Left ventricle myocardium superior (tissue), 1 donor: ENCODE measurements at regions not wholly inside any gene's neighbourhood (a gene's known extent, or its start where the extent isn't known, plus 50 kb on each side); places are given as distances from the start of the nearest gene placed in this dataset.

Experiments
- ATAC-seq: fragments of 200-7000 bp; cut with Tn5 transposase; one replicate; pipeline ENCODE4 v1.9.1; 2020; ENCODE audit warnings: mild to moderate bottlenecking, moderate library complexity
- DNase-seq: peaks from one replicate; pipeline ENCODE4 v3.0.0-alpha.2; 2020
- intact Hi-C: fragments of 100-400 bp; cut with micrococcal nuclease; formaldehyde crosslinking; loops from one replicate; pipeline ENCODE4 v1.11.0; 2022
- donor health status: DM: no; HTN: yes; CAD: no; lungs with severe emphysema.

DNA sequence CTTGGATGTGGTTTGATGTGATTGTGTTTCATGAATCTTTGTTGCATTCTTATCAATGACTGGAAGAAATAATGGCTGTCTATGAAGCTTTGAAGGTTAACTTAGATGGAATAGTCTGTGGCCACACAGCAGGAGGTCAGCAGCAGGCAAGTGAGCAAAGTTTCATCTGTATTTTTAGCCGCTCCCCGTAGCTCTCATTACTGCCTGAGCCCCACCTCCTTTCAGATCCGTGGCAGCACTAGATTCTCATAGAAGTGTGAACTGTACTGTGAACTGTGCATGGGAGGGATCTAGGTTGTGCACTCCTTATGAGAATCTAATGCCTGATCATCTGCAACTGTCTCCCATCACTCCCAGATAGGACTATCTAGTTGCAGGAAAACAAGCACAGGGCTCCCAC, 660.2 kb downstream of the EPHA7 start:
- intact Hi-C loops, result no loop called here
- ATAC-seq, result peak; percentile 34
- DNase-seq, result no peak

- peak; percentile 48 for ATAC-seq
- no peak for DNase-seq
- intact Hi-C loops, result no loop called here
Measured at GRCh38 chr6:92757925-92758324, 661.4 kb downstream of the EPHA7 start.

DNA sequence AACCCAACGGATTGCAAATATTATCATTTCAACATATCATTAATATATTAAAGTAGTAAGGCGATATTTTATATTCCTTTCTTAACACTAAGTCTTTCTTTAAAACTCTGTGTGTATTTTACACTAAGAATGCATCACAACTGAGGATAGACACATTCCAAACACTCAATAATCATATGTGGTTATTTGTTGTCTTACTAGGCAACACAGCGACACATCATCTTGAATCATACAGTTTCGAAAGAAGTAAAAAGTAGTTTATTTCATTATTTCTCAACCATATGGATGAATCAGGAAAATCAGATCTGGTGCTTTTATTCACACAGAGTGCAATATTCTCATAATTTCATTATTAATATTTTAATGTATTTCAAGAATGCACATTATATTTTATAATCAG, 662.4 kb downstream of the EPHA7 start:
- DNase-seq, result no peak
- ATAC-seq, result no peak
- intact Hi-C loops, result no loop called here

GRCh38 chr6:92753956-92754355, 665.4 kb downstream of the EPHA7 start:
- intact Hi-C loops, result no loop called here
- ATAC-seq (no peak), DNase-seq (no peak)

DNA sequence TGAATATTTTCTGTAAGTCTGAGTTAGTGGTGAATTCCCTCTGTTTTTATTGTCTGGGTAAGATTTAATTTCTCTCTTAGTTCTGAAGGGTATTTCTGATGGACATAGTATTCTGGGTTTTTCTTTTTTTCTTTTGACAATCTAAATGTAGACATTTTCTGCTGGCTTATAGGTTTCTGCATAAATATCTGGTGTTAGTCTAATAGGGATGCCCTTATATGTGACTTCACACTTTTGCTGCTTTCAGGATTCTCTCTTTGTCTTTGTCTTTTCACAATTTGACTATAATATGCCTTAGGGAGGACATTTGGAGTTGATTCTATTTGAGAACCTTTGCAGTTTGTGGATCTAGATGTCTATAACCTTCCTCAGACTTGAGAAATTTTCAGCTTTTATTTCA, 667.2 kb downstream of the EPHA7 start:
- DNase-seq (no peak), ATAC-seq (no peak)
- intact Hi-C loops, result no loop called here

- DNase-seq (no peak), ATAC-seq (no peak)
- intact Hi-C loops, result no loop called here
Measured at GRCh38 chr6:92748131-92748530, 671.2 kb downstream of the EPHA7 start.

DNA sequence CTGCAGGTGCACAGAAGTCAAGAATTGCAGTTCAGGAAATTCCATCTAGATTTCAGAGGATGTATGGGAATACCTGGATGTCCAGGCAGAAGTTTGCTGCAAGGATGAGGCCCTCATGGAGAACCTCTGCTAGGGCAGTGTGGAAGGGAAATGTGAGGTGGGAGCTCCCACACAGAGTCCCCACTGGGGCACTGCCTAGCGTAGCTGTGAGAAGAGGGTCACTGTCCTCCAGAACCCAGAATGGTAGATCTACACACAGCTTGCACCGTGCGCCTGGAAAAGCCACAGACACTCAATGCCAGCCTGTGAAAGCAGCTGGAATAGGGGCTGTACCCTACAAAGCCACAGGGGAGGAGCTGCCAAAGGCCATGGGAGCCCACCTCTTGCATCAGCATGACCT, 681.4 kb downstream of the EPHA7 start:
- ATAC-seq (no peak), DNase-seq (no peak)
- intact Hi-C loops, result no loop called here

GRCh38 chr6:92723390-92723931, 695.9 kb downstream of the EPHA7 start:
- ATAC-seq (no peak), DNase-seq (no peak)
- intact Hi-C loops, result no loop called here

DNA sequence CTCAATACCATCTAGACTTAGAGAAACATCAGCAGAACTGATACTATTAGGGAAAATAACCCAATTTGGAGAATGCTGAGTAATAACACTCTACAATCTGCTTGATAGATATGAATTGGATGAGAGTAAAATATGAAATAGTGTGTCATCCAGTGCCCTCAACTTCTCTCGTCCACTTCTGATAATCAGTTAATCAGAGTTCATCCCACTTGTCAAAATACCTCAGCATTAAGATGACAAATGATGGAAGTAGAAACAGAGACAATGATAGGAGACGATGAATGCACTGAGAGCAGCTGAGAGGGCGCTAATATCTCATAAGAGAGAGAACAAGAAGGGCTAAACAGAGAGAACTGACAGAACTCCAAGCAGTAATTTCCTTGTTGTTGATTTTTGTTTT, 699.6 kb downstream of the EPHA7 start:
- intact Hi-C loops, result no loop called here
- ATAC-seq (no peak), DNase-seq (no peak)

DNA sequence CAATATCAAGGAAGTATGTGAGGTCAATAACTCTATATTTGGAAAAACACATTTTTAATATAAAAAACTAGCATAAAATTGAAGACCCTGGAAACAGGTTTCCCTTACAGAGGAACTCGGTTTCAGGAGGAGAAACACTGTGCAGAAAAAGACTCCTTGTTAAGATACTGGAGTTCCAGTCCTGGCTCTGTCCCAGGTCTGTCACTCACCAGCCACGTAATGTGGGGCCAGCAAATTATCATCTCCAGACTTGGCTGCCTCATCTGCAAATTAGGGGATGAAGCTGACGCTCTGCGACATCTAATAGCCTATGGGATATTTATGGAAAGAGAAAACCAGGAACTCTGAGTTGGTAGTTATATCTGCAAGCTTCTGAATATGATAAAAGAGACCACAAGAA, 702.7 kb downstream of the EPHA7 start:
- DNase-seq, result no peak
- ATAC-seq, result no peak
- intact Hi-C loops, result no loop called here

GRCh38 chr6:92715991-92716390, 703.4 kb downstream of the EPHA7 start:
- intact Hi-C loops, result no loop called here
- DNase-seq, result no peak
- ATAC-seq, result no peak

DNA sequence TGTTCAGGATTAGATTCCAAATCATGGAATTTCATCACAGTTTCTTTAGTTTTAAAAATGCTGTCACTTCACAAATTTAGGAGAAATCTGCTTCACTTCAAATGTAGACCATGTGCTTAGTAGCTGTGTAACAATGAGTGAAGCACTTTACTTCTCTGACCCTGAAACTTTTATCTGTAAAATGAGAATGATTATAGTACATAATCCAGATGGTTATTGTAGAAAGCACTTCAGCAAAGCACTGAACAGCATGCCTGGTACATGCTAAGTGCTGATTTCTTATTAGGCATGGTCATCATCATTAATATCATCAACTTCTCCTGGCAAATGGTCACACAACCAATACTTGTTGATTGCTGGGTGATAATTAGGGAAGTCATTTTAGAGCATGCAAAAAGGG, 705.0 kb downstream of the EPHA7 start:
- DNase-seq (no peak), ATAC-seq (no peak)
- intact Hi-C loops, result no loop called here

- intact Hi-C loops, result no loop called here
- ATAC-seq (no peak), DNase-seq (no peak)
Measured at GRCh38 chr6:92710048-92710447, 709.3 kb downstream of the EPHA7 start.

DNA sequence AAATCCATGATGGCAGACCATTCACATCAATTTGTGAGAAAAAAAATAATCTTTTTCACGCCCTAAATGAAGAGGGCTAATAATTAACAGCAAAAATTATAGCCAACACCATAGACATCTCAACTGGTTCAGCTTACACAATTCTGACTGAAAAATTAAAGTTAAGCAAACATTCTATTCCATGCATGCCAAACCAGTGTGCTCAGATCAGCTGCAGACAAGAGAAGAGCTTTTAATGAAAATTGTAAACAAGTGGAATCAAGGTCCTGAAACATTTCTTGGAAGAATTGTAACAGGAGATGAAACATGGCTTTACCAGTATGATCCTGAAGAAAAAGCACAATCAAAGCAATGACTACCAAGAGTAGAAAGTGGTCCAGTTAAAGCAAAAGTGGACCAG, 710.4 kb downstream of the EPHA7 start:
- DNase-seq, result no peak
- intact Hi-C loops, result no loop called here
- ATAC-seq, result no peak

GRCh38 chr6:92708270-92708669, 711.1 kb downstream of the EPHA7 start:
- DNase-seq, result no peak
- no peak for ATAC-seq
- intact Hi-C loops, result no loop called here

- ATAC-seq (no peak), DNase-seq (no peak)
- intact Hi-C loops, result no loop called here
Measured at GRCh38 chr6:92706976-92707375, 712.4 kb downstream of the EPHA7 start.

DNA sequence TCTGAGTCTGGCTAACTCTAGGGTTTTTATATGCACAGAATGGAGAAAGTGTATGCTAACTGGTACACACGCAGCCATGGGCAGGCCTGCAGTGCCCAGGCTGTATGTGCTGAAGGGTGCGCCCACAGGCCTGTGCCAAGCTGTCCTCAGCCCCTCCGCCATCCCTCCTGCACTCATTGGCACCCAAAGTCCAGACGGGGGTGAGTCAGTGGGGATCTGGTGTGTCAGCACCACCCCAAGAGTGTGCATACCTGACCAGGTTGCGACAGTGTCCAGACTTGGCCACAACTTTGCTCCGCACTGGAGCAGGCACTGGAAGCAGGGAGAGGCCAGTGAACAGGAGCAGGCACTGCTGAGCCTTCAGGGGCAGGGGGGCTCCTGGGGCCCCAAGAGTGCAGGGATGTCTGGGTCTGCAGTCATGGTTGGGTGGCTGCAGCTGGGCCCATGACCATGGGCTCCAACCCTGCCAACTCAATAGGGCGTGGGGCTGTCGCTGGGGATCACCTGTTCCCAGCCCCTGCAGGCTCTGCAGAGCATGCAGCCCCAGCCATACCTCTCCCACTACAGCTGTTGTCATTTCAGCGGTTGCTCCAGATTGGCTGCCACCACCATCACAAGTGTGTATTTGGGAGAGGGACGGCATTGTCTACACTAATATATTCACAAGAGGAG, 717.8 kb downstream of the EPHA7 start:
- ATAC-seq, result no peak
- intact Hi-C loops, result no loop called here
- no peak for DNase-seq

- DNase-seq (no peak), ATAC-seq (no peak)
- intact Hi-C loops, result no loop called here
Measured at GRCh38 chr6:92700411-92700810, 718.9 kb downstream of the EPHA7 start.

DNA sequence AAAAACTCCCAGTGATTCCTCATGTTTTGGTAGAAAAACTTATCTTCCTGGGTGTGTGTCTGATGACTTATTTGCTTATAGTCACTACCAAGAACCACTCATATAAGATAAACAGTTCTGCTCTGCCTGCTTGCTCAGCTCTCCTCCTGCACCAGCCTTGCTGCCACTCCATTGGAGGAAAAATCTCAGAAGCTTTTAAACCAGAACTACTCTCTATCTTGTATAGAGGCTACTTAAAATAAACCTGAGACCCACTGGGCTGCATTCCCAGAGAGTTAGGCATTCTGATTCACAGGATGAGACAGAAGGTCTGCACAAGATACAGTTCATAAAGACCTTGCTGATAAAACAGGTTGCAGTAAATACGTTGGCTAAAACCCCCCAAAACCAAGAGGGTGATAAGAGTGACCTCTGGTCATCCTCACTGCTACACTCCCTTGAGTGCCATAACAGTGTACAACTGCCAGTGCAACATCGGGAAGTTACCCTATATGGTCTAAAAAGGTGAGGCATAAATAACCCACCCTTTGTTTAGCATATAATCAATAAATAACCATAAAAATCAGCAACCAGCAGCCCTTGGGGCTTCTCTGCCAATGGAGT, 728.3 kb downstream of the EPHA7 start:
- intact Hi-C loops, result no loop called here
- peak; percentile 80 for ATAC-seq
- no peak for DNase-seq

- DNase-seq (no peak), ATAC-seq (no peak)
- intact Hi-C loops, result no loop called here
Measured at GRCh38 chr6:92688342-92688741, 731.0 kb downstream of the EPHA7 start.

DNA sequence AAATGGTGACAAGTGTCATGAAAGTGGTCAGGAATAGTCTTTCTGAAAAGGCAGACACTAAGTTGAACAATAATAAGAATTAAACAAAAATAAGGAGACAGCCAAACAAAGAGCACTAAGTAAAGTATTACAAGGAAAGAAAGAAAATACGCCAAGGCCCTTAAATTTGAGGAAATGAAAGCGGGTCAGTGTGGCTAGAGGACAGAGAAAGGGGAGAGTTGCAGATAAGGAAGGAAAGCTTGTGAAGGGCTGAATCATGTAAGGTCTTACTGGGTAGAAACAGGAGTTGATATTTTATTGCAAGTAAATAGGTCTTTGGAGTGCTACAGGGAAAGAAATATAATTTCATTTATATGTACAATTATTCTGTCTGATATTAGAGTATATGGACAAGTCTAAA, 732.1 kb downstream of the EPHA7 start:
- intact Hi-C loops, result no loop called here
- ATAC-seq (no peak), DNase-seq (no peak)
